DMS79 (cell line): ENCODE measurements at regions not wholly inside any gene's neighbourhood (a gene's known extent, or its start where the extent isn't known, plus 50 kb on each side); places are given as distances from the start of the nearest gene placed in this dataset.

Experiments
- DNase-seq: peaks from one replicate; lab custom pipeline; 2025; lab: John Stamatoyannopoulos, UW

DNA sequence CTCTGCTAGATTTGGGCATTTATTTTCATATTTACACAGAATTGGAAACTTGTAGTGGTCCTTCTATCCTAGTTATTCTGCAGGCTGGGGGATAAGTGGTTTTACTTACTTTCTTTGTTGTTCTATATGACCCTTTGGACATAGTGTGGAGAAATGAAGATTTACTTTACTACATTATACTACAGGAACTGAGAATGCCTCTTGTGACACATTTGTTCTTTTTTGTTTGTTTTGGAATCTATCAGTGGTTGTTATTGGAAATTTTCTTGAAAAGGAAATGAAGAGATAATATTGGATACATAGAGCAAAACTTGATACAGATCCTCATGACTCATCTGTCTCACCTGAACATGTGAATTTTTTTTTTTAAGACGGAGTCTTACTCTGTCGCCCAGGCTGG is 146.1 kb upstream of the DPYD start:
- DNase-seq, result no peak

DNA sequence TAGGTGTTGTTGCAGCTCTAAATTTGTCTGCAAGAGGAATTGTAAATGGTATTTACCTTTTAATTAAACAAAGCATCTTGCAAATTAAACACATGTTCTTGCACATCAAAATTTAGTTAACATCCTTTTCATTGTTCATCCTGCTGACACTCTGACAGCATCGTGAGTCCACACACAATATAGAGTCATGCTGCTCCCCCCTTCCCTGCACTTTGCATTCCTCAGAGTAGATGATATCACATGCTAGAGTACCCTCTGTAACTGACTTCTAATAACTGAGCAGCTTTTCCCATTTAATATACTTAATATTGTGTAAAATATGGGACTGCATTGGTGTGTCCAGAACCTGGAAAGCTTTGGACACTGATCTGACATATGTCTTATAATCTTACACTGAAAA is 138.8 kb upstream of the DPYD start:
- no peak for DNase-seq

DNA sequence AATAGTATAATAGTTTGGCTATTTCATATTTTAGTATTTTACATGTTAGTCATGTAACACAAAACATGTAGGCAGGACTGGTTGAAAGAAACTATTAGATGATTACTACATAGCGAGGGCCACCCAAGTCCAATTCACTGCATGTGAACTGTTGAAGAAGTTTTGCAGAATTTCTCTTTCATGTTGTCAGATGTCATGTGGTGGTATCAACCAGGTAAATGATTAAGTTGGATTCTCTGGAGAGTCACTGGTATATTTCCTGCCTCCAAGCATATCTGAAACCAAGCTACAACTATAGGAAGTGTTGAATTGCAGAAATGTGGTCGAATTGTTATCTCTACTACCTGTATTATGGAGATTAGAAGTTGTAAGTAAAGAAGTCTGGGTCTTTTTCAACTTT is 137.8 kb upstream of the DPYD start:
- no peak for DNase-seq

DNA sequence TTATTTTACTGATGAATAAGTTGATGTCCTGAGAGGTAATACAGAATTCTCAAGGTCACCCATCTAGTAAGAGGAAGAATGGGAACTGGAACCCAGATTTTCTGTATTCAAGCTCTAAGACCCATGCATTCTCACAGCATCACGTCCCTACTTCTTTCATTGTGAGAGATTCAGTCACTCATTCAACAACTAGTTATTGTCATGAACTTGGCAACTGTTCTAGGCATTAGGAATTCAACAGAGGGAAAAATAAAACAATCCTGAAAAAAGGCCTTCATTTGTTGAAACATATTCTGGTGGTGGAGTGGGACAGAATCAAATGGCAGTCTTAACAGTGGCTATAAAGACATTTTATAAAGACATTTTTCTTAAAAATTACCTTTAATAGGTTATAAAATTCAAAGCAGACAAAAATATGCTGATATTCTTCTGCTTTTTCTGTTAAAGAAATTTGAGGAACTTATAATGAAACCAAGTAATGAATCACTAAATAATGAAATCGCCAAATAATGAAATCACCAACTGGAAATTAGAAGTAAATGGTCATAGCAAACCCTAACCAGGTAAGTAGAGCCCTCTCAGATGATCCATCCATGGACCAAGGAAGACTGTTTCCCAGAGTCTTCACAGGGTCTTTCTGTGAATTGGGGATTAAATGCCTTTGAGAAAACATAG is 136.5 kb upstream of the DPYD start:
- DNase-seq, result no peak

DNA sequence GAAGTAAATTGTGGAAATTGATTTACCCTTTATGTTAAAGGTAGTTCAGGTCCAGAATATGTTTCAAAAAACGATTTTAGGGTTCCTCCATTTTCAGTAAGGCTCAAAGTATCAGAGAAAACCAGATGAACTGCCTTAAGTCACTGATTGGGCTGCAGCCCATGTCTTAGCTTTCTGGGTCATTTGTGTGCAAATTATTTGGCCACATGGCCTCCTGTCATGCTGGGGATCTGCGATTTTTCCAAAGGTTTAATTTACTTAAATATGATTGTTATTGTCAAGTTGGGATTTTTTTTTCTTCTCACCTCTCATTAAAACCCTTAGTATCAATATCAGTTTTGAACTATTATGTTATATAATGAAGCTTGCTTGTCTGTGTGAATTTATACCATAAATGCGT is 135.9 kb upstream of the DPYD start:
- DNase-seq, result no peak

DNA sequence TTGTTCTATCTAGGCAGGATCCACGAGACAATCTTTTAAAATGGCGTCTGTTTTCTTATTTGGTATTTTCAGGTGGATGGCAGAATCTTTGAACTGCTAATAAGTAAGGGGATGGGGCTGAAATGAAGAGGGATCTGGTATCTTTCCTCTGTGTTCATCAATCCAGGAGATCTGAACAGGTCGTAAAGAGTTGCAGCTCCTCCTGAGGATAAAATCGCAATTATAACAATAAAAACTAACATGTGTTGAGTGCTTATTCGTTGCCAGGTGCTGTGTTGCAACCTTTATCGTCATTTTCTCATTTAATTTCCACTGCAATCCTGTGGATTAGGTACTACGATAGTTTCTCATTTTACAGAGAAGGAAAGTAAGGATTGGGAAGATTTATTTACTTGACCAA is 134.6 kb upstream of the DPYD start:
- no peak for DNase-seq

DNA sequence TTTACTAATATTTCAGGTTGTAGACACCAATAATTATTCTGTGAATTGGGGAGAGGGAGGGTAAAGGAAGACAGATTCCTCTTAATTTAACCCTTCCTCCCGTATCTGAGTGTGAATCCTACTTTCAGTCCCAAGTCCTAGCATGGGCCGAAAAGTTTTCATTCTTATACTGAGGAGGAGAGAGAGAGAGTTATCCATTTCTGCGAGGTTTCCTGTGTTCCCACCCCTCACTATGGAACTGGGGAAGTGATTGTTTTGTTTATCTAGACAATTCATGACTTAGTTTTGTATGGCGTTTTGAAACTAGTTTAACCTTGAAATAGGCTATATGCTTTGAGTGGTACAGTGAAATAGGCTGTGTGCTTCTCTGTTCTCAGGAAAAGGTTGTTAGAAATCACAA is 134.0 kb upstream of the DPYD start:
- DNase-seq, result no peak

DNA sequence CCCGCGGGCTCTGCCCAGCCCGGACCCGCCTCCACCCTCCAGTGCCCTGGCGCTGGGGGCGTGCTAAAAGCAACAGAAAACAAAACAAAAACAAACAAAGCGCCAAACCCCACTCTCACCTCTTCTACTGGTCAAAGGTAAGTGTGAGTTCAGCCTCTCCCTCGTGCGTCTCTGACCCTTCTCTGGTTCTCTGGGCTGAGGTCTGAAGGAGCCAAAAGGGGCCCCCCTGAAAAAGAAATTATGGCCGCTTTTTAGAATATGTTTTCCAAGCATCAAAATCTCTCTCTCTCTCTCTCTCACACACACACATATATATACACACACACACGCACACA is 133.5 kb upstream of the DPYD start:
- DNase-seq, result no peak

DNA sequence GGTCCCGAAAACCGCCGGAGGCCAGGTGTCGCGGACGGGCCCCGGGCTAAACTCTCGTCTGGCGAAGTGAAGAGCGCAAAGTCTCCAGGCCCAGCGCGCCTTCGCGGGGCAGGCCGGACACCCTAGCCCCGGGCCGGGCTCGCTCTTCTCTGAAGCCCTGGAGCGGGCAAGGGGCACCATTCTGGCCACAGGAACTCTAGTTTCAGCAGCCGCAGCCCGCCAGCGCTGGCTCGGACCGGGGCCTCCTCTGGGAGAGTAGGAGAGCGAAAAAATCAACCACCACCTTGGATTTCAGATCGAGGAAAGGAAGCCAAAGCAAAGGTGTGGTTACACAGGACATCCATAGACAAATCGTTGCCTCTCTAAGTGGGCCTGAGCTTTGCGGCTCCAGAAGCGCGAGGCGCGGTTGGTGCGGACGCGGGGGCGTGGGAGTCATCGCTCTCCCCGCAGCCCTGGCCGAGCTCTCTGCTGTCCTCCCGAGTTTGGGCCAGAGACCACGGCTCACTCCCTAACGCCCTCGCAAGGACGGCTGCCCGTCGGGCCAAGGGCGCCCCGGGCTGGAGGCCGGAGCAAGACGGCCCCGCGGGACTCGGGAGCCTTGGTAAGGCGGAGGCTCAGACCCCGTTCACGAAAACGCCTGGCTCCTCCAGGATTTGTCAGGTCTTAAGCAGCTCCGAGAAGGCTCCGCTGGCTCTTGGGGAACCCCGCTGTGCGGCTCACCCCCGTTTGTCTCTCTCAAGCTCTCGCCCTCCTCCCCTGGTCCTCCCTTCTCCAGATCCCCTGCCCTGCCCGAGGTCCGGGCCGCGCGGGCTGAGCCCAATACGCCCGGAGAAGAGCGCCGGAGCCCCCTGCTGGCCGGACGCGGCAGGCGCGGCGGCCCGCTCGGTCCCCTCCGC is 132.9 kb upstream of the DPYD start:
- no peak for DNase-seq

DNA sequence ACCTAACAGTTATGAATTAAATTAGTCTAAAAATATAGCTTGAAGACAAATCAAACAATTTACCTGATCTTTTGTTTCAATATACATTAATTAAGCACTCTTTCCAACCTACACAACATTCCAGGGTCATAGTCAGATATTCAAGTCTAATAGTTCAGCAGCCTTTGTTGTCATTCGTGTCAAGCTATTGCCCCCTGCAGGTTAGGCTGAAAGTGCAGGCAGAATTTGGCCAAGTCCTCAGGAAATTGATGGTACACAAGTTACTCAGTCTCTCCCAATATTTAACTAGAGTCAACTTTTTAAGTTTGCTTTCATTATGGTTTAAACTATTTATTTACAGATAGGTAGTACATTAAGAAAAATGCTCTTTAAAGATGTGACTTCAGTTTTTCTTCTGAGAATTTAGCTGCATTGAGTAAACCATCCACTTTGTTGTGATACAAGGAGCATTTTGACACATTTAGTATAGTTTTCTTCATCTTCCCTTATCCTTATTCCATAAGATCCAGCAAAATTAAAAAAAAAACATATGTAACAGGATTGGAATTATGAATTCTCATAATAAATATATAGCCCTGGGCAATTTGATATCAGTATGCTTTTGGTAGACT is 130.3 kb upstream of the DPYD start:
- no peak for DNase-seq

DNA sequence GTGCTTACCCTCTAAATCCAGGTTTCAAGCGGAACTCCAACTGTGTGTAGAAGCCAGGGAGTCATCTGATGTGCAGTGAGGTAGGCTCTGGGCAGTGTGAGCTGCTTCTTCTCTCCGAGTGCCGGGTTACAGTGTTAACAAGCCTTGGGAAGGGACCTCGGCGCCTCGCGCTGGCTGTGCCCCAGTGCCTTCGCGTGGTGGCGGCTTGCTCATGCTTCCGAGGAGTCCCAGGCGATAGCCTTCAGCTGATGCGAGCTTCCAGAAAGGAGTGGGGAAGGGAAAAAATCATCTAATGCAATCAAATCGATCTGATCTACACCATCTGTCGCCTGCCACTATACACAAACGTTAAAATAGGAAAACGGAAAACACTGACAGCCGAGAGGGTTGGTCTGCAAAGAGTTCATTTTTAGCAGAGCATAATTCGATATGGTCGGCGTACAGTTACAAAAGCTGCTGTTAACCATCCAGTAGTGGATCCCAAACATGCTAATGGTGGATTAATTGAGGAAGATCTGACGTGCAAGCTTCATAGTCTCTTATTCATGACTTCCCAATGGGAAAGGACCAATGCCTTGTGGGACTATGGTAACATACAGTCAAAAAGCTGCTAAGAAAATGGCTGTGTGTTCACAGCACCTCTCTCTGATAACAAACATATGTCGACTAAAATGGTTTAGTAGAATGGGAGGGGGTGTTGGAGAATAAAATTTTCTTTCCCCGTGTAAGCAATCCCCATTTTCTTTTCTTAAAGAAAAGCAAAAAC is 128.7 kb upstream of the DPYD start:
- DNase-seq, result no peak

DNA sequence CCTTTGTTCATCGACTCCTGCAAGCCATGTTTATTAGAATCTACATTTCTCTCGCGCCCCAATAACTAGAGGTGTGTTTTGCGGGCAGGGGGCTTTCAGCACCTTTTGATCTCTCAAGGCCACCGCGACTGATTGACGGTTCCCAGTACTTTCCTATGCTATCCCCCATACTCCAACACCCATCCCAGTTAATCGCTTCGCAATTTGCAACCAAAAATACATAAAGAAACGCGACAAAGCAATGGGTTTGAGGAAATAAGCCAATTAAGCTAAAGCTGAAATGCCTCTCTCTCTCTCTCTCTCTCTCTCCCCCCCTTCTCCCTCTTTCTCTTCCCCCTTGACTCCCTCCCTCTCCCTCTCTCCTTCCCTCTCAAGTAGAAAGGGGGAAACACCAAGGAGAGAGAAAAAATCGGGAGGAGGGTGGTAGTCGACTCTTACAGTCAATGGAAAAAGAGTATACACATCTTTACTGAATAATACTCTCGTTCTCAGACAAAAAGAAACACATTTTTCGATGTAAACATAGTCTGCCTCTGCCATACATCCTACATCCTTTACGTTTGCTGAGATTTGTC is 128.0 kb upstream of the DPYD start:
- DNase-seq, result no peak

DNA sequence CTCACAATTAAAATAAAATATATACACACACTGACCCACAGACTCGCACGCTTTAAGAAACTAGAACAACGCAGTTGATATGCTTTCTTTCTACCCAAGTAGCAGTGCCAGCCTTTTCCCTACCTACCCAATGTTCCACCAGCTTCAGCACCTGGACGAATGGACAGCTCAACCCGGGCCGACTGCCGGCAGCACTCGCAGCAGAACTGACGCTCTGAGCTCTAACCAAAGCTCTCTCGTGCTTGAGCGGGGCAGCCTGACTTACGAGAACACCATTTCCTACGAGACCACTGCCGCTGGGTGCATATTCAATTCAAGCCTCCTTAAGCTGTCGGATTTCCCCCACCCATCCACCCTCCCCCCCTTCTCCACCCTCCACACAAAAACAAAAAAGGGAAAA is 127.4 kb upstream of the DPYD start:
- no peak for DNase-seq

DNA sequence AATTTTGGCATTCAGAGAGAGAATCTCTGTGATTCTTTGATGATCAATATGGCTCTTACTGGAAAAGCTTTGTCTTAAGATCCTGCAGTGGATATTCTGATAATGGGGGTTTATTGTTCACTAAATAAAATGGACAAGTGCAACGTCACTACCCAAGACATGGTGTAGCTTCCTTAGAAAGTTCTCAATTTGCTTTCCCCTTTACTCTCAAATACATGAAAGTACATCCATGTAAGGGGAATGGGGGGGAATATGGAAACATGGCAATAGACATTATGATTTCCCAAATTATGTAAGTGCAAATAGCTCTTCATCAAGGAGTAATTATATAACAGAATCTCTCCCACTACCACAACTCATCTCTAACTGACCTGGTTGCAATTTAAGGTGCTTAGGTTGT is 126.3 kb upstream of the DPYD start:
- no peak for DNase-seq

DNA sequence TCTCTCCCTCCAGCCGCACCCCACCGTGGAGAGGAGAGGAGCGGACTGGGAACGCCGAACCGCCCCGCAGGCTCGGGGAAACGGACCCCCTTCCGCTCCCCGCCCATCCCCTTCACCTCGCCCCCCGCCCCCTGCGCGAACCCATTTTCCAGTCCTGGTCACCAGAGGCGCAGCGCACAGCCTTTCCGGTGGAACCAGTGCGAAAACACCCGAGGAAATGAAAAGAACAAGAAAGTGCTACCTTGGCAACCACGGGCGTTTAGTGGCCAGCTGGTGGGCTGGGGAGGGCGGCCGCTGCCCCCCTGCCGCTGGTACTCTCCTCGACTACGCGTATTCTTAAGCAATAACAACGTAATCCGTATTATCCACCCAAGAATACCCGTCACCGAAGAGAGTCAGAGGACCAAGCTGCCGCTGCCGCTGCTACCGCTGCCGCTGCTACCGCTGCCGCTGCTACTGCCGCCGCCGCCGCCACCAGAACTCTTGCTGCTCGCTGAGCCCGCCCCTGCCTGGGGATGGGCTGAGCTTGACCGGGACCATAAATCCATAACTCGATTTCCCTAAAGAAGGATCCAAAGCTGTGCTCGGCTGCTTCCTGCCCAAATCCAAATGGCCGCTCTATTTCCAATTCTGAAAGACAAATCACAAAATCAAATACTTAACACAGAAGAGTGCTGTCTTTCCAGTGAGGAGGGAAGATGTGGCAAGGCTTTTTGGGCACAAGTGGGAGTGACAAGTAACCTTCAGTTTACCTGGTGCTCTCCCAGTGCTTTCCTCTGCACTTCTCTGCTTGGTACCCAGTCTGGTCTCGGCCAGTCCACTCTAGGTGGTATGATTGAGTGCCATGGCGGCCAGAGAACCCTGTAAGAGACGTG is 125.2 kb upstream of the DPYD start:
- no peak for DNase-seq

DNA sequence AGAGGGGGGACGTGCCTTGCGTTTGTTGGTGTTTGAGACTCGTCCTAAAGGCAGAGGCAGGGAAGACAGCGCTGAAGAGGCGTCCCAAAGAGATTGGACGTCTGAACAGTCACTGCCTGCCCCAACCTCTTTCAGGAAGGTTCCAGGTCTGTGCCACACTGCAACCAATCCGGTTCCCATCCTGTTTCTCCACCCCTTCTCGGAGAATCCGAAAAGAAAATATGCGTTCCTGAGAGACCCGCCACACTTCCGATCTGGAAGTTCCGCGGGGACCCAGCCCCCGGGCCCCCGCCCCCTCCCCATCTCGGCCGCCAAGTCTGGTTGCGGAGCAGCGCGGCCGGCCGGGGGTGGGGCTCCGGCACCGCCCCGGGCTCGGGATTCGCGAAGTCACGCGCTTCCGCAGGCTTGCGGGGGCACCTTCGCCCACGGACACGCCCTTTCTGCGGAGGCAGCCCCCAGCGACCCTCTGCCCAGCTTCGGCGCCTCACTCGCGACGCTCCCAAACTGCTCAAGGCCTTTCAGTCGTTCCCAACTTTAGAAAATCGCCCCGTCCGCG is 124.5 kb upstream of the DPYD start:
- no peak for DNase-seq

DNA sequence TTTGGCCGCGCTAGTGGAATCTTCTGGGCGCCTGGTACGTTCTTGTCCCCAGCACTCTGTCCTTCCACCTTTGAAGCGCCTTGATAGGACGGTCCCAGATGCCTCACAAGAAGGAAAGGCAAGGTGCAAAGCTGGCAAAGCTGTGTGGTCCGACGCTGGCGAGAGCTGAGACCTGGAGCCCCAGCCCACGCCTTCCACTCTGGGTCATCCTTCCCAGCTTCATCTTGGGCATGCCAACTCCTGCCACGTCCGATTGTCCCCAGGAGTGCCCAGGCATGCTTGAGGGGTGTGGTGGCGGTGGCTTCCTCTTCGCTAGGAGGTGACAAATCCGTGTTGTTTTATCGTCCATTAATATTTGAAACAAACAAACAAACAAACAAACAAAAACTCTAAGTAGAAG is 123.9 kb upstream of the DPYD start:
- DNase-seq, result no peak

DNA sequence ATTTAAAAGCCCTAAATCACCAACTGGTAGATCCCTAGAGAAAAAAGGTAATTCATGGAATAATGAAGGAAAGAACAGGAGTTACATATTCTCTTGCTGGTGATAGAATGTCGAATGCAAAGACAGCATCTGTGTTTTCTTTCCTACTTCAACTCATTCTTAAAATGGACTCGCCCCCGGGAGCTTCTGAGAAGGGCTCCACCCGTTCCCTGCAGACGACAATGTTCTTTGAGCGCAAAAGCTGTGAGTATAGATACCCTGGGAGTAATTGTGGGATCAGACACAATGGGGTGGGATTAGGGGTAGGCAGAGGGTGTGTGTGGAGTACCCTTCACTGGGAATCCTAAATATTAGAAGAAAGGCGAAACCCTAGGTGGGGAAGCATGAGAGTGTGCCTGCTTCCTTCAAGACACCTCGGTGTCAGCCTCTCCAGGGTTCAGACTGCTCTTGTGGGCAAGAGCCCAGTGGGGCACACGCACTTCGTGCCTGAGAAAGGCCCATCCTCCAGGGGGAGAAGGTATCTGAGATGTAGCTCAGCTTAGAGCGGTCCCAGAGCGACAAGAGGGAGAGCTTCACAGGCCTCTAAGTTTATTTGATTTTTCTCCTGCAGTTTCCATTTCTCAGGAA is 123.3 kb upstream of the DPYD start:
- no peak for DNase-seq

DNA sequence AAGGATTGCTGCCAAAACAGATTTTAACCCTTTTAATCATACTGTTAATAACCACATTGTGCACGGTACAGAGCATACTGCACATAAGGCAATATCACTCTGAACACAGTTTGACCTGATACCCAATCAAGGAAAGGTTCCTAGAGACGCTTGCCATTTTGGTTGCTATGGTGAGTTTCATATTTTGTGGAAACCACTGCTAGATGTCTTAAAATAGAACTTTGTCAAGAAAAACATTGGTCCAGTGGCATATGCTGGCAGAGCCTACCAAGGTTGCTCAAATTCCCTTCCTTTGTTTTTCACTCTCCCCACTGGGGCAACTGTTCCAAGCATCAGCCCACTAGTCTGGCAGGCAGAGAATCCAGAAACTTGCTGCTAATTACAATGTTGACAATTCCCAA is 114.8 kb upstream of the DPYD start:
- DNase-seq, result no peak

DNA sequence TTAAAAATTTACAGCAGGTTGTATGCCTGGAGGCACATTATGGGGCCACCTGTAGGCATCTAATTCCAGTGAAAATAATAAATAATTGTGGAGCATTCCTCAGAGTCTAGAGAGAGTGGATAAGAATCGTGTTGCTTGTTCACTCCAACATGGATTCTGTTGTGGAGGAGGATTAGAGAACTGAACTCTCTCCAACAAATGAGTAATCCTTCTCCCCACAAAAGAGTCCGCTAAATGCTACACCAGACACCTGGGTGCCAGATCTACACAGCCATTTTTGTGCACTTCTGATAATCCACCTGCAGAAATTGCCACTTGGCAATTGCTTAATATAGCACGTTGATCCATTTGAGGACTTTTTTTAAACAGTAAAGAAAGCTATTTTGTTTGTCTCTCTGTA is 113.7 kb upstream of the DPYD start:
- DNase-seq, result no peak

DNA sequence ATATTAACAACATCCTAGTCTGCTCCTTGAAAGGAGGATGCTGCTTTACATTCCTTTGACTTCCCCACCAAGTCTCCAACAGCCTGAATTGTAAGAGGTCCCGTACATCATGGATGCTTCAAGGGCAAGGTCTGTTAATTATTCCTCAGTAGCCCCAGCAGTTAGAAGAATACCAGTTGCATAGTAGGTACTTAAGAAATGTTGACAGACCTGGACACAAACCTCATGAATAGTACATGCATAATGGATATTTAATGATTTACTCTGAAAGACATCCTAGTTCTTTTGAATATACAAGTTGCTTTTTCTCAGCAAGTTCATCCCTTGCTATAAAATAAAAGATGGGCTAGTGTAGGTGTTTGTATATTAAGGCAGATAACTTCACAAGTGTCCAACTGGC is 112.1 kb upstream of the DPYD start:
- no peak for DNase-seq
